HFFc6 (cell line): ENCODE measurements at regions not wholly inside any gene's neighbourhood (a gene's known extent, or its start where the extent isn't known, plus 50 kb on each side); places are given as distances from the start of the nearest gene placed in this dataset.

ENCODE experiments used
- DNase-seq: peaks from one replicate; pipeline ENCODE4 v3.0.0-alpha.2; 2018
- H3K27ac Mint-ChIP-seq: 2 replicates; pipeline ENCODE4 v1.8.0; 2020; ENCODE audit warnings: mild to moderate bottlenecking, mixed read lengths
- H3K27me3 Mint-ChIP-seq: 2 replicates; pipeline ENCODE4 v1.8.0; 2021; ENCODE audit warnings: mild to moderate bottlenecking, moderate library complexity, mixed read lengths; ENCODE audit not compliant: insufficient read depth
- H3K36me3 Mint-ChIP-seq: 2 replicates; pipeline ENCODE4 v1.8.0; 2021; ENCODE audit warnings: low read depth, mixed read lengths
- H3K4me1 Mint-ChIP-seq: 2 replicates; pipeline ENCODE4 v1.8.0; 2020; ENCODE audit warnings: low read depth, mixed read lengths
- H3K4me3 Mint-ChIP-seq: 2 replicates; pipeline ENCODE4 v1.8.0; 2020; ENCODE audit warnings: mild to moderate bottlenecking, moderate library complexity, mixed read lengths
- H3K9me3 Mint-ChIP-seq: 2 replicates; pipeline ENCODE4 v1.8.0; 2020; ENCODE audit warnings: mild to moderate bottlenecking, mixed read lengths
- TF ChIP-seq, protein P1 (sequence below): fragments of 200-600 bp; sonication (generic); IDR thresholded peaks from 2 replicates; pipeline ENCODE4 v1.5.0; 2021; ENCODE audit warnings: antibody characterized with exemption, mild to moderate bottlenecking

DNA sequence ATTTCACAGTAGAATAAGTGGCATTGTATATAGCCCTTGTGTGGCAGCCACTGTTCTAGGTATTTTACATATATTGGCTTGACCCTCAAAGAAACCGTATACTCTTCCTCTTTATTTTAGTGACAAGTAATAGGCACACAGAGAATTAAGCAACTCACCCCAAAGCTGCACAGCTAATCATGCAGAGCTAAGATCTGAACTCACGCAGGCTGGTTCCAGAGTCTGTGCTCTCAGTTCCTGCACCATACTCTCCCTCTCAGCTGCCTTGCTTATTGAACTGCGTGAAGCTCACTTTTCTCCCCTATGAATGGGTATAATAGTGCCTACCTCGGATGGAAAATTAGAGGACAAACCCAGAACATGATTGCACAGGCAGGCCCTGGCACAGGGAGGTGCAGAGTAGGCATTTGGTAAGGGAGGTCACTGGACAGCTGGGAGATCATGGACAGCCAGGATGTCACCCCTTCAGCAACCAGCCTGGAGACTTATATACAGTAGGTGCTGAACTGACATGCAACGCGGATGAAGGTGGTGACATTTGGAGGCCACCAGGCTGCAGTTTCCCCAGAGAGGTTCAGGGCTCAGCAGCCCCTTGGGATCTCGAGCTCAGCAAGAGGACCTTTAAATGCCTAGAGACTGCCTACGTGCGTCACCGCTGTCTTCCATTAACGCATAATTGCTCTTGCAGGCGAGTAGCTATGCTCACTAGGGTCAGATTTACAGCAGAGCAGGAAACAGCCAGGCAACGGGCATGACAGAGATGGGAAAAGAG is 78.4 kb upstream of the TP53I11 start:
- TF ChIP-seq, protein P1, sequence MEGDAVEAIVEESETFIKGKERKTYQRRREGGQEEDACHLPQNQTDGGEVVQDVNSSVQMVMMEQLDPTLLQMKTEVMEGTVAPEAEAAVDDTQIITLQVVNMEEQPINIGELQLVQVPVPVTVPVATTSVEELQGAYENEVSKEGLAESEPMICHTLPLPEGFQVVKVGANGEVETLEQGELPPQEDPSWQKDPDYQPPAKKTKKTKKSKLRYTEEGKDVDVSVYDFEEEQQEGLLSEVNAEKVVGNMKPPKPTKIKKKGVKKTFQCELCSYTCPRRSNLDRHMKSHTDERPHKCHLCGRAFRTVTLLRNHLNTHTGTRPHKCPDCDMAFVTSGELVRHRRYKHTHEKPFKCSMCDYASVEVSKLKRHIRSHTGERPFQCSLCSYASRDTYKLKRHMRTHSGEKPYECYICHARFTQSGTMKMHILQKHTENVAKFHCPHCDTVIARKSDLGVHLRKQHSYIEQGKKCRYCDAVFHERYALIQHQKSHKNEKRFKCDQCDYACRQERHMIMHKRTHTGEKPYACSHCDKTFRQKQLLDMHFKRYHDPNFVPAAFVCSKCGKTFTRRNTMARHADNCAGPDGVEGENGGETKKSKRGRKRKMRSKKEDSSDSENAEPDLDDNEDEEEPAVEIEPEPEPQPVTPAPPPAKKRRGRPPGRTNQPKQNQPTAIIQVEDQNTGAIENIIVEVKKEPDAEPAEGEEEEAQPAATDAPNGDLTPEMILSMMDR = no peak
- Mint-ChIP-seq H3K36me3 (no peaks in the 10 kb centered on the region), H3K4me3 (no peak overlapping the region), H3K27ac (no peak overlapping the region), H3K27me3 (peaks cover 60% of the 10 kb centered on the region), H3K4me1 (no peaks in the 10 kb centered on the region), H3K9me3 (no peaks in the 10 kb centered on the region)
- no peak for DNase-seq

DNA sequence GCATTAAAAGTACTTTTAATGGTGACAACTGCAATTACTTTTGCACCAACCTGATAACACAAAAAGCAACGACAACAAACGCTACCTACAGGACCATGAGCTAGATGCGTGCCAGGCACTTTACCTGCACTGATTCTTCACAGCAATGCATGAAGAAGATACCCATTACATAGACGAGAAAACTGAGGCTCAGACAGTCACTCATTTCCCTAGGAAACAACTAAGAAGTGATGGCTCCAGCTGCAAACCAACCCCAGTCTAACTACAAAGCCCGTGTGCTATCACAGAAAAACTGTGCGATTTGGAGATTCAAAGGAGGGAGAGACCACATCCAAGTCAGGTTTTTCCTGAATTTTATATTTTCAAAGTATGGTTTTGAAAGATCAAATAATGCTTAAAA is 80.1 kb upstream of the TP53I11 start:
- TF ChIP-seq, protein P1 = no peak
- Mint-ChIP-seq H3K27me3 (peaks cover 58% of the 10 kb centered on the region), H3K36me3 (no peaks in the 10 kb centered on the region), H3K9me3 (no peaks in the 10 kb centered on the region), H3K27ac (no peak overlapping the region), H3K4me3 (no peak overlapping the region), H3K4me1 (no peaks in the 10 kb centered on the region)
- DNase-seq = no peak

DNA sequence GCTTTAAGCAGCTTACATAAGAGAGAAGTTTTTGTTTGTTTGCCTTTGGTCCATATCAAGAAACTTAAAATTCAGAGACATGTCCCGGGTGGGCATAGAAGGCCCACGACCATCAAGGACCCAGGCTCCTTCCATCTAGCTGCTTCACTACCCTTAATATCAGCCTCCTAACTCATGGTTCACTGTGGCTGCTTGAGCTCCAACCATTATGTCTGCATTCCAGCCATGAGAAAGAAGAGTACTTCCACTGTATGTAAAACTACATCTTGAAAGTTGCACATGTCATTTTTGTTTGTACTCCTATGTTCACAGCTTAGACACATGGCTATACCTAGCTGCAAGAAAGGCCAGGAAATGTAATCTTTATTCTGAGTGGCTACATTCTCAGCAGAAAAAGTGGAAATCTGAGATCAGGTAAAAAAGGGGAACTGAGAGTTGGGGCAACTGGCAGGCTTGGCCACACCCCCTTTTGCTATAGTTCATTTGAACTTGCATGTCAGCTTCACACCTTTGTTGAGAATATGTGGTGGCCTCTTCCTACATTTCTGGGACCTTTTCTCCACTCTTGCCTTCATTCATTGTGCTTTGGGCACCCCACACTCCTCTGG is 81.3 kb upstream of the TP53I11 start:
- Mint-ChIP-seq H3K9me3 (no peaks in the 10 kb centered on the region), H3K27me3 (peaks cover 58% of the 10 kb centered on the region)
- TF ChIP-seq, protein P1 = no peak

GRCh38 chr11:45035413-45035812 is 84.7 kb upstream of the TP53I11 start:
- Mint-ChIP-seq H3K27ac (no peak overlapping the region), H3K36me3 (peaks cover 3% of the 10 kb centered on the region; the same call in 1 of the 2 replicates), H3K27me3 (peaks cover 30% of the 10 kb centered on the region), H3K4me3 (no peak overlapping the region), H3K9me3 (peaks cover 14% of the 10 kb centered on the region), H3K4me1 (no peaks in the 10 kb centered on the region)
- no peak for DNase-seq
- TF ChIP-seq, protein P1 = no peak

More for the DNA sequence above, 81.3 kb upstream of the TP53I11 start:
- no peaks in the 10 kb centered on the region for H3K4me1 Mint-ChIP-seq
- H3K27ac Mint-ChIP-seq = no peak overlapping the region
- no peaks in the 10 kb centered on the region for H3K36me3 Mint-ChIP-seq
- H3K4me3 Mint-ChIP-seq = no peak overlapping the region
- no peak for DNase-seq

GRCh38 chr11:45036010-45036409 is 85.3 kb upstream of the TP53I11 start:
- TF ChIP-seq, protein P1 = no peak
- Mint-ChIP-seq H3K4me3 (no peak overlapping the region), H3K27ac (no peak overlapping the region), H3K4me1 (no peaks in the 10 kb centered on the region), H3K36me3 (peaks cover 3% of the 10 kb centered on the region; the same call in 1 of the 2 replicates), H3K27me3 (peaks cover 31% of the 10 kb centered on the region), H3K9me3 (peaks cover 14% of the 10 kb centered on the region)
- DNase-seq = no peak
